PC-3 (cell line): ENCODE measurements at regions not wholly inside any gene's neighbourhood (a gene's known extent, or its start where the extent isn't known, plus 50 kb on each side); places are given as distances from the start of the nearest gene placed in this dataset.
A peak's percentile ranks its signal among the peaks of the same experiment; 100 is the strongest.

Source experiments
- ATAC-seq: fragments of 200-7000 bp; cut with Tn5 transposase; 2 replicates; pipeline ENCODE4 v1.9.1; 2020; ENCODE audit warnings: mild to moderate bottlenecking, moderate library complexity
- BruUV-seq: library from RNA; stranded (reverse); fragments of 400-500 nt; replicated peaks from 2 replicates; lab custom pipeline; 2021; lab: Mats Ljungman, UMichigan
- CTCF ChIA-PET: fragments of 300-600 bp; sonication (Branson Sonifier 250); formaldehyde crosslinking; loops from one replicate; lab custom pipeline; 2022; ENCODE audit warnings: antibody characterized with exemption; lab: Charles Lee
- POLR2A ChIA-PET: fragments of 300-600 bp; sonication (Branson Sonifier 250); formaldehyde crosslinking; loops from one replicate; lab custom pipeline; 2022; ENCODE audit warnings: antibody characterized with exemption; ENCODE audit not compliant: unreplicated experiment; lab: Charles Lee
- DNase-seq: peaks from one replicate; pipeline ENCODE4 v3.0.0-alpha.2; 2015
- H2AFZ ChIP-seq: fragments of 300-600 bp; sonication (generic); 2 replicates; pipeline ENCODE4 v1.6.0; 2016; ENCODE audit warnings: antibody characterized with exemption, low read length
- H3F3A ChIP-seq: fragments of 300-600 bp; sonication (generic); one replicate; pipeline ENCODE4 v1.6.0; 2017; ENCODE audit warnings: antibody characterized with exemption, low read length, control low read depth, mild to moderate bottlenecking; ENCODE audit not compliant: unreplicated experiment
- H3K27ac ChIP-seq: fragments of 300-600 bp; sonication (generic); 2 replicates; pipeline ENCODE4 v1.5.1; 2016; ENCODE audit warnings: mild to moderate bottlenecking, low read length
- H3K27me3 ChIP-seq: fragments of 300-600 bp; sonication (generic); 2 replicates; pipeline ENCODE4 v1.6.1; 2016; ENCODE audit warnings: low read length, mixed read lengths
- H3K36me3 ChIP-seq: fragments of 300-600 bp; sonication (generic); 2 replicates; pipeline ENCODE4 v1.6.1; 2016; ENCODE audit warnings: low read depth, mixed run types, low read length, mixed read lengths
- H3K4me1 ChIP-seq: fragments of 300-600 bp; sonication (generic); 2 replicates; pipeline ENCODE4 v1.5.1; 2016; ENCODE audit warnings: low read length; ENCODE audit not compliant: insufficient read depth
- H3K4me2 ChIP-seq: fragments of 300-600 bp; sonication (generic); 2 replicates; pipeline ENCODE4 v1.6.0; 2016; ENCODE audit warnings: low read length
- H3K4me3 ChIP-seq: fragments of 300-600 bp; sonication (generic); 2 replicates; pipeline ENCODE4 v1.5.1; 2016; ENCODE audit warnings: mild to moderate bottlenecking, low read length, mixed read lengths
- H3K79me2 ChIP-seq: fragments of 300-600 bp; sonication (generic); 2 replicates; pipeline ENCODE4 v1.6.1; 2017; ENCODE audit warnings: low read length, mixed read lengths
- H3K9ac ChIP-seq: fragments of 300-600 bp; sonication (generic); 2 replicates; pipeline ENCODE4 v1.6.0; 2016; ENCODE audit warnings: mild to moderate bottlenecking, low read length
- H3K9me2 ChIP-seq: fragments of 300-600 bp; sonication (generic); replicated peaks from 2 replicates; pipeline ENCODE4 v1.6.1; 2016; ENCODE audit warnings: mixed run types, low read length, mixed read lengths
- H3K9me3 ChIP-seq: fragments of 300-600 bp; sonication (generic); 2 replicates; pipeline ENCODE4 v1.6.1; 2016; ENCODE audit warnings: low read length, mixed read lengths
- H4K20me1 ChIP-seq: fragments of 300-600 bp; sonication (generic); 2 replicates; pipeline ENCODE4 v1.6.1; 2016; ENCODE audit warnings: low read length, mixed read lengths
- CTCF ChIP-seq: fragments of 300-600 bp; sonication (generic); conservative IDR thresholded peaks from 2 replicates; pipeline ENCODE4 v1.5.1; 2017; ENCODE audit warnings: antibody characterized with exemption, low read depth, mild to moderate bottlenecking, low read length
- EZH2 ChIP-seq: fragments of 300-600 bp; sonication (generic); IDR thresholded peaks from one replicate; pipeline ENCODE4 v1.6.1; 2017; ENCODE audit warnings: antibody characterized with exemption, mild to moderate bottlenecking, low read length; ENCODE audit not compliant: unreplicated experiment
- EZH2phosphoT487 ChIP-seq: fragments of 300-600 bp; sonication (generic); IDR thresholded peaks from 2 replicates; pipeline ENCODE4 v1.6.1; 2018; ENCODE audit warnings: mild to moderate bottlenecking, antibody characterized with exemption, low read length, borderline replicate concordance
- intact Hi-C: fragments of 100-400 bp; cut with micrococcal nuclease; formaldehyde crosslinking; loops from 2 replicates; pipeline ENCODE4 v1.9.0; 2023

DNA sequence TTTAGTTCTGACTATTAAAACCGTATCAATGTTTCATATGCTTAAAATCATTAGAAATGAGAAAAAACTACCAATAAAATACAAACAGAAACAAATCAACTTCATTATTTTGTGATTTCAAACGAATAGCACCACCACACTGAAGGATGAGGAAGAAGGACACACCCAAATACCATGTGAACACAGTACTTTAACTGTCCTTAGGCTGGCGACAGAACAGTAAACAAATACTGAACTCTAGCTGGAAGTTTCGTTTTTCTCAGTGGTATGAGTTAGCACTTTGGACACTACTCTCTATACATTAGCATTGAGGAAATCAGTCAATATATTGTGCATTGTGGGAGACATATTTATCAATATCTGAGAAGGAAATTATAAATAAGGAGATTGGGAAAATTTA is 202.4 kb upstream of the AGAP1 start:
- no peaks in the 10 kb centered on the region for H4K20me1 ChIP-seq
- no peaks in the 10 kb centered on the region for H3K27me3 ChIP-seq
- no peaks in the 10 kb centered on the region for H3K4me1 ChIP-seq
- intact Hi-C loops, result no loop called here
- 0 out of 2 replicates have a peak overlapping the region, but pooled peaks have one; percentile 22 for H3K4me2 ChIP-seq
- H3K4me3 ChIP-seq, result no peak overlapping the region
- BruUV-seq, result no TSS peak
- no peak for TF ChIP-seq EZH2phosphoT487
- DNase-seq (peak; percentile 25), ATAC-seq (peak; percentile 56; the same call in 1 of the 2 replicates)
- POLR2A ChIA-PET, result no interaction called here
- no peaks in the 10 kb centered on the region for H3K36me3 ChIP-seq
- CTCF ChIA-PET, result no interaction called here
- no peaks in the 10 kb centered on the region for H3K79me2 ChIP-seq
- no peaks in the 10 kb centered on the region for H3K9me3 ChIP-seq
- H3K27ac ChIP-seq, result no peak overlapping the region
- H3K9me2 ChIP-seq, result no peaks in the 10 kb centered on the region
- H3K9ac ChIP-seq, result no peak overlapping the region
- peak overlapping the region; percentile 22; the same call in 1 of the 2 replicates for H2AFZ ChIP-seq
- no peaks in the 10 kb centered on the region for H3F3A ChIP-seq

DNA sequence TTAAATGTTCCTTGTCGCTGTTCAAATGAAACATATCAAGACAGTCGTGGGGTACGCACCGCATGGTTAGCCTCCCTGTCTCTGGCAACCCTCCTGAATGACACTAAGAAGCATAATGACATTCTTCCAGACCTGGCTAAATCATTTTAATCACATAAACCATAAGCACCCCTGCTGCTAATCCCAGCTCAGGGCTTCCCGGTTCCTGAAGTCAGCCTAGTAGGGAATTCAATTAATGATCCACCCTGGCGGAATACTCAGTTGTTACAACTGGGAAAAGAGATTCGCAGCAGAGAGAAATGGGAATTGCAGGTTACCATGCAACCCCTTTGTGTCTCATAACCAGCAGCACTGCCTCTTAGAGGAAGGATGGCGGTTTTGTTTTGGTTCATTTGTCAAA is 200.8 kb upstream of the AGAP1 start:
- H3K27ac ChIP-seq, result no peak overlapping the region
- DNase-seq, result no peak
- H4K20me1 ChIP-seq, result no peaks in the 10 kb centered on the region
- no peak overlapping the region for H3K9ac ChIP-seq
- H3K4me3 ChIP-seq, result no peak overlapping the region
- CTCF ChIA-PET, result no interaction called here
- no peaks in the 10 kb centered on the region for H3K4me1 ChIP-seq
- no peak for ATAC-seq
- intact Hi-C loops, result no loop called here
- no peaks in the 10 kb centered on the region for H3K79me2 ChIP-seq
- no peaks in the 10 kb centered on the region for H3K36me3 ChIP-seq
- H3F3A ChIP-seq, result no peaks in the 10 kb centered on the region
- H3K4me2 ChIP-seq, result no peak overlapping the region
- H3K9me3 ChIP-seq, result no peaks in the 10 kb centered on the region
- no peaks in the 10 kb centered on the region for H3K9me2 ChIP-seq
- H3K27me3 ChIP-seq, result no peaks in the 10 kb centered on the region
- no TSS peak for BruUV-seq
- TF ChIP-seq EZH2, result no peak
- TF ChIP-seq EZH2phosphoT487, result no peak
- no peak for TF ChIP-seq CTCF
- H2AFZ ChIP-seq, result no peak overlapping the region
- POLR2A ChIA-PET, result no interaction called here

GRCh38 chr2:235295831-235296230 is 198.0 kb upstream of the AGAP1 start:
- CTCF ChIA-PET, result no interaction called here
- POLR2A ChIA-PET, result no interaction called here

More at GRCh38 chr2:235295831-235296230, 198.0 kb upstream of the AGAP1 start:
- no peak for DNase-seq
- Histone ChIP-seq H3K4me1 (no peaks in the 10 kb centered on the region), H2AFZ (no peak overlapping the region), H3K36me3 (no peaks in the 10 kb centered on the region), H3K9me3 (no peaks in the 10 kb centered on the region), H3K27ac (no peak overlapping the region), H3K4me3 (no peak overlapping the region), H3K9ac (no peak overlapping the region), H3K4me2 (no peak overlapping the region), H4K20me1 (no peaks in the 10 kb centered on the region), H3K27me3 (no peaks in the 10 kb centered on the region), H3F3A (no peaks in the 10 kb centered on the region), H3K79me2 (no peaks in the 10 kb centered on the region), H3K9me2 (no peaks in the 10 kb centered on the region)
- TF ChIP-seq EZH2phosphoT487, result no peak
- no peak for TF ChIP-seq EZH2
- TF ChIP-seq CTCF, result no peak
- intact Hi-C loops, result no loop called here
- no peak for ATAC-seq
- BruUV-seq, result no TSS peak
